ENCODE measurements at regions not wholly inside any gene's neighbourhood (a gene's known extent, or its start where the extent isn't known, plus 50 kb on each side); places are given as distances from the start of the nearest gene placed in this dataset.

DNA sequence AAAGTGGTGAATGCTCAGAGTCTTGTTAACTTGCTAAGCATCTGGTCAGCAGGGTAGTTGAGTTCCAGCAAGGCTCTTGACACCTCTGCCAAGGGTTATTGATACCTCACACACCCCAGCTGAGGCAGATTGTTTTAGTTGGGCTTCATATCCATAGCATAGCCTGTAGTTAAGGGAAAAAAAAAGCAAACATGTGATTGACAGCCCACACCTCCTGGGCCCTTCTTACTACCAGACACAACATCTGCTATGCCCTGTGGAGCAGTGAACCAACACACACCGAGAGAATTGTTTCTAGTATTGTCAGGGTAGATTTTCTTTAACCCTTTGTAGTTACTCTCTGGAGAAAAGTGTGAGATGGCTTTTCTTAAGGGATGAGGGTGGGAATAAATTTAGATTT, 697.0 kb upstream of the POU3F2 start:
- in situ Hi-C loops (cut with MboI; ENCODE audit: low pct_unique_long_range_greater_than_20kb, low sequenced_read_pairs, unreplicated experiment), result no loop called here
- TF ChIP-seq, protein P1, sequence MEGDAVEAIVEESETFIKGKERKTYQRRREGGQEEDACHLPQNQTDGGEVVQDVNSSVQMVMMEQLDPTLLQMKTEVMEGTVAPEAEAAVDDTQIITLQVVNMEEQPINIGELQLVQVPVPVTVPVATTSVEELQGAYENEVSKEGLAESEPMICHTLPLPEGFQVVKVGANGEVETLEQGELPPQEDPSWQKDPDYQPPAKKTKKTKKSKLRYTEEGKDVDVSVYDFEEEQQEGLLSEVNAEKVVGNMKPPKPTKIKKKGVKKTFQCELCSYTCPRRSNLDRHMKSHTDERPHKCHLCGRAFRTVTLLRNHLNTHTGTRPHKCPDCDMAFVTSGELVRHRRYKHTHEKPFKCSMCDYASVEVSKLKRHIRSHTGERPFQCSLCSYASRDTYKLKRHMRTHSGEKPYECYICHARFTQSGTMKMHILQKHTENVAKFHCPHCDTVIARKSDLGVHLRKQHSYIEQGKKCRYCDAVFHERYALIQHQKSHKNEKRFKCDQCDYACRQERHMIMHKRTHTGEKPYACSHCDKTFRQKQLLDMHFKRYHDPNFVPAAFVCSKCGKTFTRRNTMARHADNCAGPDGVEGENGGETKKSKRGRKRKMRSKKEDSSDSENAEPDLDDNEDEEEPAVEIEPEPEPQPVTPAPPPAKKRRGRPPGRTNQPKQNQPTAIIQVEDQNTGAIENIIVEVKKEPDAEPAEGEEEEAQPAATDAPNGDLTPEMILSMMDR (IDR thresholded peaks at IDR 0.05; ENCODE audit: extremely low read depth, insufficient read depth, missing control alignments), result no peak

DNA sequence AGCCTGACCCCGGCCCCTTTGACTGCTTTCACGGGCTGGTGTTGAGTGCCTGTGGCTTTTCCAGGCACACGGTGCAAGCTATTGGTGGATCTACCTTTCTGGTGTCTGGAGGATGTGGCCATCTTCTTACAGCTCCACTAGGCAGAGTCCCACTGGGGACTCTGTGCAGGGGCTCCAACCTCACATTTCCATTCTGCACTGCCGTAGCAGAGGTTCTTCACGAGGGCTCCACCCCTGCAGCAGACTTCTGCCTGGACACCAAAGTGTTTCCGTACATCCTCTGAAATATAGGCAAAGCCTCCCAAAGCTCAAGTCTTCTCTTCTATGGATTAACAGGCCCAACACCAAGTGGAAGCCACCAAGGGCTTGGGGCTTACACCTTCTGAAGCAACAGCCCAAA, 691.5 kb upstream of the POU3F2 start:
- DNase-seq (ENCODE audit: low spot score), result no peak
- TF ChIP-seq, protein P1 (IDR thresholded peaks at IDR 0.05; ENCODE audit: extremely low read depth, insufficient read depth, missing control alignments), result no peak
- in situ Hi-C loops (cut with MboI; ENCODE audit: low pct_unique_long_range_greater_than_20kb, low sequenced_read_pairs, unreplicated experiment), result no loop called here

More for the DNA sequence above, 697.0 kb upstream of the POU3F2 start:
- DNase-seq (ENCODE audit: low spot score), result no peak

- in situ Hi-C loops (cut with MboI; ENCODE audit: low pct_unique_long_range_greater_than_20kb, low sequenced_read_pairs, unreplicated experiment), result no loop called here
- TF ChIP-seq, protein P1 (IDR thresholded peaks at IDR 0.05; ENCODE audit: extremely low read depth, insufficient read depth, missing control alignments), result no peak
- DNase-seq (ENCODE audit: low spot score), result no peak
These were observed 687.7 kb upstream of the POU3F2 start for GRCh38 chr6:98146656-98147055.

GRCh38 chr6:98156580-98156979, 677.8 kb upstream of the POU3F2 start:
- in situ Hi-C loops (cut with MboI; ENCODE audit: low pct_unique_long_range_greater_than_20kb, low sequenced_read_pairs, unreplicated experiment), result no loop called here
- TF ChIP-seq, protein P1 (IDR thresholded peaks at IDR 0.05; ENCODE audit: extremely low read depth, insufficient read depth, missing control alignments), result no peak
- DNase-seq (ENCODE audit: low spot score), result no peak

DNA sequence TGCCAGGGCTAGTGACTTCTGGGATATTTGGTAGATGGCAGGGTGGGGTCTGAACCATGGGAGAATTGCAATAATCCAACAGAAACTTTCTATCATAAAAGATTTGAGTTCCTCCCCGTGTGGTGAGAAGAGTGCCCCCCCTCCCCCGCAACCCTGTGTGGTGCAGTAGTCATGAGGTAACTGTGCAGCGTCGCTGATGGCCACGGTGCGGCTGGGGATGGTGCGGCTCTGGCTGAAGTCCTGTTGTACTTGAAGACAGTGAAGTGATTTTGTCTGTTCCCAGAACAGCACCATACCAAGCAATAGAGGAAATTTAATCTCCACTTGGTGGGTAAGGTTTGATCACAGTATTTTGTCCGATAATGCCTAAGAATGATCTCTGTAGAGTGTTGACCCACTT, 654.8 kb upstream of the POU3F2 start:
- DNase-seq (ENCODE audit: low spot score), result no peak
- TF ChIP-seq, protein P1 (IDR thresholded peaks at IDR 0.05; ENCODE audit: extremely low read depth, insufficient read depth, missing control alignments), result no peak
- in situ Hi-C loops (cut with MboI; ENCODE audit: low pct_unique_long_range_greater_than_20kb, low sequenced_read_pairs, unreplicated experiment), result no loop called here

GRCh38 chr6:98200084-98200483, 634.3 kb upstream of the POU3F2 start:
- TF ChIP-seq, protein P1 (IDR thresholded peaks at IDR 0.05; ENCODE audit: extremely low read depth, insufficient read depth, missing control alignments), result no peak
- DNase-seq (ENCODE audit: low spot score), result no peak
- in situ Hi-C loops (cut with MboI; ENCODE audit: low pct_unique_long_range_greater_than_20kb, low sequenced_read_pairs, unreplicated experiment), result no loop called here

Data from GM13977 (cell line).